Suppressor macrophage treated with lipopolysaccharide for 1 hour (primary cell): ENCODE measurements at regions not wholly inside any gene's neighbourhood (a gene's known extent, or its start where the extent isn't known, plus 50 kb on each side); places are given as distances from the start of the nearest gene placed in this dataset.
"Not testable (repeated sequence)": the region's sequence is repeated elsewhere in the genome, so short reads cannot be mapped to it uniquely, and the experiment has no call there.

ENCODE experiments used
- DNase-seq, 3 donors: peaks; one replicate each; pipeline ENCODE4 v3.0.0-alpha.2; 2020 to 2022

- no peak for DNase-seq
Measured at GRCh38 chr5:102554082-102554481, 55.3 kb upstream of the SLCO6A1 start.

- no peak for DNase-seq
Measured at GRCh38 chr5:102554728-102555127, 55.9 kb upstream of the SLCO6A1 start.

DNA sequence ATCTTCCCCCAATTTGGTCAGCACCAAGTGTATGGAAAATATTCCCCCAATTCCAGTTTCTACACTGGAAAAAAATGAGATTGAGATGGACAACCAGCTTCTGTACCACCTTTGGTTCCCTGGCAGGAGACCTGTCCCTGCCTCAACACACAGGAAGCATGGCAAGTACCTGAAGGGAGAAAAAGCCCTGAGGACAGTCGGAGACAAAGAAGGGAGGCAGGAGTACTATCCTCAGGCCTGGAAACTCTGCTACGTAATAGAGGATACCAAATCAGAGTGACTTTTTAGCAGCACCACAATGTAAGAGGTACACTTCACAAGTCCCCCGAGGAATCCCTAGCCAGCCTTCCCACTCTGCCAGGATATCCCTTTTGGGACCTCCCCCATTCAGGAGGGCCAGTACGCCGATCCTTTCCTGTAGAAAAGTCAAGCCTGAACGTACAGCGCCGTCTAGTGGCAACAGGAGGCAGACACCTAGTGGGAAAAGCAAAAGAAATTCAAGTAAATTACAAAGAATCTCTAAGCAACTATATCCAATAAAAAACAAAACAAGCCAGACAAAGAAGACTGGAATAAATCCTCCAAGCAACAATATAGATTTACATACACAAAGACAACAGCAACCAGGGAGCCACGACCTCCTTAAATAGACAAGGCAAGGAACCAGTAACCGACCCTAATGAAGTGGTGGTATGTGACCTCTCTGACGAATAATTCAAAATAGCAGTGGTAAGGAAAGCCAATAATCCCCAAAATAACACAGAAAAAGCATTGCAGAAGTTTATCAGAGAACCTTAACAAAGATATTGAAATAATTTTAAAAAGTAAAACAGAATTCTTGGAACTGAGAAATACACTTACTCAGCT, 63.3 kb upstream of the SLCO6A1 start:
- DNase-seq = peak; percentile 29 to 58 (median 56)

DNA sequence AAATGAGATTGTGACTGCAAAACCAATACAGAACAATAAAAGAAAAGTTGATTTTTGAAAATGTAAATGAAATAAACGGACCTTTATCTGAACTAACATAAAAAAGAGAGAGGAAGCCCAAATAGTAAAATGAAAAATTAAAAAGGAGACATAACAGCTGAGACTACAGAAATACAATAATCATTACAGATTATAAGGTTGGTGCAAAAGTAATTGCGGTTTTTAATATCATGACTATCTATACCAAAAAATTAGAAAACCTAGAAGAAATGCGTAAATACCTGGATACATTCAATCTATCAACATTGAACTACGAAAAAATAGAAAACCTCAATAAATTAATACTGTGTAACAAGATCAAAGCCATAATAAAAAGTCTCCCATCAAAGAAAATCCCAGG, 71.9 kb upstream of the SLCO6A1 start:
- DNase-seq = no peak

- no peak for DNase-seq
Measured at GRCh38 chr5:102578362-102578761, 79.6 kb upstream of the SLCO6A1 start.

DNA sequence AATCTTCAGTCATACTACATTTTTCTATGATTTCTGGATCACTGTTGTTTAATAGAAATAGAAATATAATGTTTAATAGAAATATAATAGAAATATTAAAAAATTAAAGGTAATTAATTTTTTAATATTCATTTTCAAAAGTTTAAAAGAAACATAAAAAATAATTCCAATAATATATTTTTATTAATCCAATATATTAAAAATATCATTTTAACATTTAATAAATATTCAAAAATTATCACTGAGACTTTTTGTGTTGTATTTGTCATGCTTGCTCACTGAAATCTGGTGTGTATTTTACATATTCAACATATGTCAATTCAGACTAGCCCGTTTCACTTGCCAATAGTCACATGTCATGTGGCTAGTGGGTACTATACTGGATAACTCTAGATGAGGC, 80.6 kb upstream of the SLCO6A1 start:
- no peak for DNase-seq

GRCh38 chr5:102581011-102581410, 82.2 kb upstream of the SLCO6A1 start:
- no peak for DNase-seq

DNA sequence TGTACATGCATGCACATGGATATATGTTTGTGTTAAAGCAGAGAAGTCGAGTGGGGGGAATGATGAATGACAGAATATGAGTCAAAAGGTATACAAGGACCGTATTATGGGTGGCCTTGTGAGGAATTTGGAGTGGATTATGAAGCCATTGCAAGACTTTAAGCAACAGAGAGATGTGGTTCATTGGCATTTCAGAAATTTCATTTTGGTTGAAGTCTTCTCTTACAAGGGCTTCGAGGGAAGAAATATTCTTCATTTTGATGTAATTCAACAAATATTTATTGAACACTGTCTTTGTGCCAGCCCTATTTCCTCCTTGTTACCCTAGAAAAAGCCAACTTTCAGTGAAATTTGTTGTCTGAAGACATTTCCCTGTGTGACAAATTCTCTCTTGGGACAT, 83.9 kb upstream of the SLCO6A1 start:
- no peak for DNase-seq

DNA sequence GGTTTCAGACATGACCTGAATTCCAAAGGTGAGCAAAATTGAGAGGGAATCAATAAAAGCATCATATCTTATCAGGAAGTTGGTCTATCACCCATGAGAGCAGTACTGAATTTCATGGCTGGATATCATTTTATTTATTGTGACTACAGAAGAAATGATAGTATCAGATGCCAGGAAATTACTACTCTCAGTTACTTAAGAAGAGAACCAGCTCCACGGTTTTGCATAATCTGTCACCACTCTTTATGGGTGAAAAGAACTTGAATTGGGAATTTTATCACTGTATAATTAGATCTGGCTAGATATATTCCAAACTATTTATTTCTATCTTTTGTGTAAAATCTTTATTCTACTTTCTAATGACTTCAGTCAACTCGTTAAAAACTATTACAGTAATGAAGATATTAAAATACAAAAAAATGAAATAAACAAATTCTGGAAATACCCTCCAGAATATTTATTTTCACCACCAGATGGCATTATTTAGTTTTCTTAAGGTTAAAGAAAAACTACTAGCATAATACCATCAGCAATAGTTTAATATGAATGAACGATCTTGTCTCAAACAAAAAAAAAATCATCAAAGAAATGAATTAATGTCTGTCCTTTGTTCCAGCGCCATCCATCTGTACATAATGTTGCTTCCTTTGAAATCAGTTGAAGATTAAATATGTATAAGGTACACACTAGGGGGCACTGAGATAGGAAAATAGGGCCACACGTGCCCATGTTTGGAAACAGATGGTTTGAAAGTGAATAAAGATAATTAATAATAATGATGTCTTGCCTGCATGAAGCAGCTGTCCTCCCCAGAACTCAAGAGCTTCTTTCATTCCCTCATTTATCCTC, 84.7 kb upstream of the SLCO6A1 start:
- DNase-seq = peak; percentile 4 to 58 (median 56)

GRCh38 chr5:102589661-102590060, 90.9 kb upstream of the SLCO6A1 start:
- no peak for DNase-seq

DNA sequence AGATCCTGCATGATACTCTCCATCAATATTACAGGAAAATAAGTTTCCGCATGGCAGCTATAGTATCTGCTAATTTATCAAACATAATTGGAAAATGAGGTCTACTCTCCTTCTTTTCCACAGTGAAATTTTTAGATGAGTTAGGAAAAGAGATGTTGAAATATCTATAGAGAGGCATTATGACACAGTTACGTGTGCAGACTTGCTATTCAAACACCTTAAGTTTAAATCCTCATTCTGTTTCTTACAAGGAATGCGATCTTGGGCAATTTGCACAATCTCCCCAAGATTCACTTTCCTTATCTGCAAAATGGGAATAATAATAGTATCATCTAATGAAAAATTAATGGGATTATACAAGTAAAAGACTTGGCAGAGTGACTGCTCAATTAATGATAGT, 91.7 kb upstream of the SLCO6A1 start:
- no peak for DNase-seq

DNA sequence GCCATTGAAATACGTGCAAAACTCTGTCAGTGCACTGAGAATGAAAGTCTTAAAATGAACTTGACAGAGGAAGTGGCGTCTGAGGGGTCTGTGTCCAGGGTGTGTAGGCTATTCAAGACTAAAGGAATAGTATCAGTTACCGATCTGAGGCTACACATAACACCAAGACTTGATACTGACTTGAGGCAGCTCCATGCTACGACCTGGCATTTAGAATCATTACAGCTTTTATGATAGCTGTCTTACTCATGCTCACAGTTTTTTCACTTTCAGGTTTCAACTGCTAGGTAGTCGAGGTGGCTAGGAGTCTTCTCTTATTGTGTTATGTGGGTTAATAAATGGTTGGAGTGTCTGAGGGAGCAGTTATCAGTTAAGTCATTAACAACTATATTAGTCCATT, 92.8 kb upstream of the SLCO6A1 start:
- DNase-seq = no peak

DNA sequence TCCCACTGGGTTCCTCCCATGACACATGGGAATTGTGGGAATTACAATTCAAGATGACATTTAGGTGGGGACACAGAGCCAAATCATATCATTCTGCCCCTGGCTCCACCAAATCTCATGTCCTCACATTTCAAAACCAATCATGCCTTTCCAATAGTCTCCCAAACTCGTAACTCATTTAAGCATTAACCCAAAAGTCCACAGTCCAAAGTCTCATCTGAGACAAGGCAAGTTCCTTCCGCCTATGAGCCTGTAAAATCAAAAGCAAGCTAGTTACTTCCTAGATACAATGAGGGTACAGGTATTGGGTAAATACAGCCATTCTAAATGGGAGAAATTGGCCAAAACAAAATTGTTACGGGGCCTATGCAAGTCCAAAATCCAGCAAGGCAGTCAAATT, 93.8 kb upstream of the SLCO6A1 start:
- not testable (repeated sequence) for DNase-seq

- no peak for DNase-seq
Measured at GRCh38 chr5:102594192-102594591, 95.4 kb upstream of the SLCO6A1 start.

DNA sequence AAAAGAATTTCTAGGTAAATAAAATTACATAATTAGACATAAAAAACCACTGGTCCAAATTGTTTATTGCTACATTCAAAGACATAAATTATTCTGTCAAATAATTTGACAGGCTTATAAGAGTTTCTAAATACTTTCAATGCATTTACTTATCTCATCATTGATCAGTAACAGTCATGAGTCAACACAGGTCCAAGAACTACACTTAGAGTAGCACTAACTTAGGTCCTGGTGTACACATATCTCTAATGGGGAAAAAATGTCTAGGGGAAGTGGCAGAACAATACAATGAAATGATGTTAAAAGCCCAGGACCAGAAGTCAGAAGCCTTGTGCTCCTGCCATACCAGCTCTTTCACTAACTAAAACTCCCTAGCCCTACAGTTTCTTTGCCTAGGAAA, 96.5 kb upstream of the SLCO6A1 start:
- DNase-seq = no peak

DNA sequence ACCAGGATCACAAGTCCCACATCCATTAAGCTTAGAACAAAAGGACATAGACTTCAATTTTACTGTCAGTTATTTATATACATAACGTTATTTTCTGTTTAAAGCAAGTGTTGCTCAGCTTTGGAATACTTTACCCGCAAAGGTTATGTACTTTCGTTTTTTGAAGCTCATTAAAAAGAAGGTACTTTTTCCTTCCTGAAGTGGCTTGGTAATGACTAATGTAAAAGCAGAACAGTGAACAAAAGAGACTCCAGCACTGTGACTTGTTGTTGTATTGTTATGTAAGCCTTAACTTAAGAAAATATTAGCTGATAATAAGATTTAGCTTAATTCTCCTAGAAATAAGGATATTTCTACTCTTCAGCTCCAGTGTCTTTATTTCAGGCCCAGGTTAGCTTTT, 97.3 kb upstream of the SLCO6A1 start:
- peak; percentile 18 to 45 (median 27) for DNase-seq

DNA sequence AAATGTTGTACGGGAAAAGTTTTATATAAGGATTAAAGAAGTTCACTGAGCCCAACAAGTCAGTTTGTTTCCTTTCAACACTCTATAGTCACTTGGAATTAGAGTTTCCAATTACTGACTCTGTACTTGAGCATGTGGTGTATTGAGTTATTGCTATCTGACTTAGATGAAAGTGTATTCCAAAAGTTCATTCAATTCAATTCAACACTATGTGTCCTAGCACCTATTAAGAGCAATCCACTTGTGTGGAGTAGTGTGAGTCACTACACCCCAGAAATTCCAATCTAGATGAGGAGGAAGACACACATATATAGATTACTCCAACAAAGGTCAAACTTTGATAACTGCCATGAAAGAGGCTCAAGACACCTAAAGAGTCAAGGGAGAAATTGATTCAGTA, 98.2 kb upstream of the SLCO6A1 start:
- no peak for DNase-seq

- DNase-seq = no peak
Measured at GRCh38 chr5:102599289-102599688, 100.5 kb upstream of the SLCO6A1 start.

GRCh38 chr5:102600964-102601363, 102.2 kb upstream of the SLCO6A1 start:
- DNase-seq = peak; percentile 25 to 33 (median 29)

GRCh38 chr5:102603670-102604069, 104.9 kb upstream of the SLCO6A1 start:
- no peak for DNase-seq

DNA sequence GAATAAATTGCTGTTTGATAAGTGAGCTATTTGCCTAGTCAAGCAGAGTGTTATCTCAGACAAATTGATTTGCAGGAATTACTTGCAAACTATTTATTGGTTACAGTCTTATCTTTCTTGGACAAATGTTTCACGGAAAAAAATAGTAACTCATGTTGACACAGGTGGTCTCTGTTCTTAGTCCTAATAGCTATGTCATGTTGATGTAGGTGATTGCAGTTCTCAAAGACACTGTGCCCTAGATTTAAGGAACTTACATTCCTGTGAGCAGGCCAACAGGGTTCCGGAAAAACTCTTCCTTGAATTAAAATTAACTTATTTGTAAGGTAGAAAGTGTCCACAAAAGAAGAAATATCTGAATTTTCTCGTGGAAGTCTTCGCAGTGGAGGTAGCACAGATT, 109.6 kb upstream of the SLCO6A1 start:
- no peak for DNase-seq

- no peak for DNase-seq
Measured at GRCh38 chr5:102611312-102611711, 112.5 kb upstream of the SLCO6A1 start.

DNA sequence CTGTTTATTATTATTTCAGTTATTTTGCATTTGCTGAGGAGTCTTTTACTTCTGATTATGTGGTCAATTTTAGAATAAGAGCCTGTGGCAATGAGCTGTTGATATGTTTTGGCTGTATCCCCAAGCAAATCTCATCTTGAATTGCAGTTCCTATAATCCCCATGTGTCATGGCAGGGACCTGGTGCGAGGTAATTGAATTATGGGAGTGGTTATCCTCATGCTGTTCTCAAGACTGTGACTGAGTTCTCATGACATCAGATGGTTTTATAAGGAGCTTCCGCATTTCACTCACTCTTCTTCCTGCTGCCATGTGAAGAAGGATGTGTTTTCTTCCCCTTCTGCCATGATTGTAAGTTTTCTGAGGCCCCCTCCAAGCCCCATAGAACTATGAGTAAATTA, 114.9 kb upstream of the SLCO6A1 start:
- DNase-seq = no peak
